ENCODE measurements at regions not wholly inside any gene's neighbourhood (a gene's known extent, or its start where the extent isn't known, plus 50 kb on each side); places are given as distances from the start of the nearest gene placed in this dataset.

GRCh38 chr4:126495163-126495752 lies 1137.5 kb upstream of the INTU start:
- ATAC-seq (no peak), FAIRE-seq (no peak), DNase-seq (ENCODE audit: low read depth, low spot score) (no peak)
- H3K4me2 ChIP-seq (ENCODE audit: control insufficient read depth, insufficient read depth) = no peak overlapping the region
- no peak overlapping the region for H2AFZ ChIP-seq (ENCODE audit: control insufficient read depth, low read depth, low read length)
- TF ChIP-seq E2F4 (IDR thresholded peaks at IDR 0.05; ENCODE audit: low read depth, low read length) (no peak), TARDBP (IDR thresholded peaks at IDR 0.05; ENCODE audit: borderline replicate concordance) (no peak), SP1 (IDR thresholded peaks at IDR 0.05; ENCODE audit: low read depth, low read length) (no peak), SIX5 (IDR thresholded peaks at IDR 0.05; ENCODE audit: low read depth, low read length, severe bottlenecking) (no peak), NBN (IDR thresholded peaks at IDR 0.05) (no peak), BCL3 (IDR thresholded peaks at IDR 0.05; ENCODE audit: borderline replicate concordance, insufficient read depth, low read depth, low read length, poor library complexity, severe bottlenecking) (no peak), CBX3 (IDR thresholded peaks at IDR 0.05; ENCODE audit: borderline replicate concordance, low read depth) (no peak), REST (IDR thresholded peaks at IDR 0.05; ENCODE audit: low read depth, low read length) (no peak), IRF4 (IDR thresholded peaks at IDR 0.05; ENCODE audit: low read depth, low read length) (no peak), CREB1 (IDR thresholded peaks at IDR 0.05; ENCODE audit: low read depth) (no peak)
- in situ Hi-C loops (cut with MboI) (no loop called here), intact Hi-C loops (cut with micrococcal nuclease; ENCODE audit: unreplicated experiment) (no loop called here)
- H3K27ac ChIP-seq (ENCODE audit: control insufficient read depth, insufficient read depth) = no peak overlapping the region
- no TSS peak for BruUV-seq (replicated peaks)
- no peak overlapping the region for H3K9ac ChIP-seq (ENCODE audit: control insufficient read depth, insufficient read depth, low read length)
- no peaks in the 10 kb centered on the region for H3K27me3 ChIP-seq (replicated peaks in 1 of 2; ENCODE audit: control insufficient read depth in 2 of 2, insufficient read depth in 2 of 2, low read length in 1 of 2)
- no peaks in the 10 kb centered on the region for H4K20me1 ChIP-seq (ENCODE audit: control insufficient read depth, insufficient read depth)
- ChIA-PET POLR2A (no interaction called here), CTCF (interaction anchor here (1.4 kb wide), 1 partner anchor 13 kb away, joined by 3 read pairs; no protein-coding TSS in a partner anchor), SMC1A (ENCODE audit: uncharacterized antibody, unreplicated experiment) (no interaction called here), RAD21 (ENCODE audit: unreplicated experiment) (no interaction called here)
- no peaks in the 10 kb centered on the region for H3K36me3 ChIP-seq (ENCODE audit: control insufficient read depth in 2 of 2, insufficient read depth in 2 of 2, low read length in 1 of 2)
- no peaks in the 10 kb centered on the region for H3K79me2 ChIP-seq (ENCODE audit: control insufficient read depth, insufficient read depth, low read length)
- no peak overlapping the region for H3K4me3 ChIP-seq
- WGBS (ENCODE audit: insufficient coverage, insufficient replicate concordance, low lambda C conversion rate, missing lambda C conversion rate) = 50% methylated on average over 1 of the region's 1 CpG
- no peaks in the 10 kb centered on the region for H3K9me3 ChIP-seq (replicated peaks; ENCODE audit: control insufficient read depth, insufficient read depth, low read length)
- H3K4me1 ChIP-seq (ENCODE audit: control insufficient read depth, insufficient read depth, low read length) = no peaks in the 10 kb centered on the region
